ENCODE measurements at regions not wholly inside any gene's neighbourhood (a gene's known extent, or its start where the extent isn't known, plus 50 kb on each side); places are given as distances from the start of the nearest gene placed in this dataset.

GRCh38 chr5:114981111-114981510 is 188.6 kb downstream of the TRIM36 start:
- DNase-seq, result no peak
- TF ChIP-seq, protein P1, sequence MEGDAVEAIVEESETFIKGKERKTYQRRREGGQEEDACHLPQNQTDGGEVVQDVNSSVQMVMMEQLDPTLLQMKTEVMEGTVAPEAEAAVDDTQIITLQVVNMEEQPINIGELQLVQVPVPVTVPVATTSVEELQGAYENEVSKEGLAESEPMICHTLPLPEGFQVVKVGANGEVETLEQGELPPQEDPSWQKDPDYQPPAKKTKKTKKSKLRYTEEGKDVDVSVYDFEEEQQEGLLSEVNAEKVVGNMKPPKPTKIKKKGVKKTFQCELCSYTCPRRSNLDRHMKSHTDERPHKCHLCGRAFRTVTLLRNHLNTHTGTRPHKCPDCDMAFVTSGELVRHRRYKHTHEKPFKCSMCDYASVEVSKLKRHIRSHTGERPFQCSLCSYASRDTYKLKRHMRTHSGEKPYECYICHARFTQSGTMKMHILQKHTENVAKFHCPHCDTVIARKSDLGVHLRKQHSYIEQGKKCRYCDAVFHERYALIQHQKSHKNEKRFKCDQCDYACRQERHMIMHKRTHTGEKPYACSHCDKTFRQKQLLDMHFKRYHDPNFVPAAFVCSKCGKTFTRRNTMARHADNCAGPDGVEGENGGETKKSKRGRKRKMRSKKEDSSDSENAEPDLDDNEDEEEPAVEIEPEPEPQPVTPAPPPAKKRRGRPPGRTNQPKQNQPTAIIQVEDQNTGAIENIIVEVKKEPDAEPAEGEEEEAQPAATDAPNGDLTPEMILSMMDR (IDR thresholded peaks at IDR 0.05), result no peak
- intact Hi-C loops (cut with DNase I; ENCODE audit: low total_unique reads), result no loop called here

DNA sequence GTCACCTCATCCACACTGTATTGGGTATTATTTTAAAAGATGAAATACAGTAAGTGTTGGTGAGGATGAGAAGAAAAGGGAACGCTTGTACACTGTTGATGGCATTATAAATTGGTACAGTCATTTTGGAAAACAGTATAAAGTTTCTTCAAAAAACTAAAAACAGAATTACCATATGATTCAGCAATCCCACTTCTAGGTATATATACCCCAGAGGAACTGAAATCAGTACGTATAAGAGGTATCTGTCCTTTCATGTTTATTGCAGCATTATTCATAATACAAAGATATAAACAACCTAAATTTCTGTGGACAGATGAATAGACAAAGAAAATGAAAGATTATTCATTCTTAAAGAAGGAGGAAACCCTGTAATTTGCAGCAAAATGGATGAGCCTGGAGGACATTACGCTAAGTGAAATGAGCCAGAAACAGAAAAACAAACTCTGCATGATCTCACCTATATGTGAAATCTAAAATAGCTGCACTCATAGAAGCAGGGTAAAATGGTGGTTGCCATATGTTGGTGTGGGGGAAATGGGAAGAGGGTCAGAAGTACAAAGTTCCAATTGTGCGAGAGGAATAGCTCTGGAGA is 191.6 kb downstream of the TRIM36 start:
- Histone ChIP-seq H3K27ac (no peak overlapping the region), H3K27me3 (no peaks in the 10 kb centered on the region), H3K4me3 (no peak overlapping the region), H3K36me3 (no peaks in the 10 kb centered on the region), H3K9me3 (no peaks in the 10 kb centered on the region), H3K4me1 (no peaks in the 10 kb centered on the region)
- DNase-seq, result no peak
- TF ChIP-seq, protein P1 (IDR thresholded peaks at IDR 0.05), result no peak
- intact Hi-C loops (cut with DNase I; ENCODE audit: low total_unique reads), result no loop called here

More at GRCh38 chr5:114981111-114981510, 188.6 kb downstream of the TRIM36 start:
- Histone ChIP-seq H3K9me3 (no peaks in the 10 kb centered on the region), H3K27ac (no peak overlapping the region), H3K4me1 (no peaks in the 10 kb centered on the region), H3K27me3 (no peaks in the 10 kb centered on the region), H3K4me3 (no peak overlapping the region), H3K36me3 (no peaks in the 10 kb centered on the region)

DNA sequence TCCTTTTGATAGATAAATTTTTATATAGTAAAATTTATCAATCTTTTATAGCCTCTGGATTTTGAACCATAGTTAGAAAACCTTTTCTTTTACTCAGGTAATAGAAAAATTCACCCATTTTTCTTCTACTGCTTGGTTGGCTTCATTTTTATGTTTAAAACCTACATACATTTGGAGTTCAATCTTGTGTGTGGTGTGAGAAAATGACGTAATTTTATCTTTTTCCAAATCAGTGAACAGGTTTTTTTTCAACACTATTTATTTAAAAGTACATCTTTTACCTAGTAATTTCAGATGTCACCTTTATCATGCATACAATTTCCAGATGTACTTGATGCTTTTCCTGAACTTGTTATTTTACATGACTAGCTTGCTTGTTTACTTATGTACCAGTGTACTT is 200.2 kb downstream of the TRIM36 start:
- Histone ChIP-seq H3K4me1 (no peaks in the 10 kb centered on the region), H3K4me3 (no peak overlapping the region), H3K9me3 (peaks cover 0 to under 1% (median 0%) of the 10 kb centered on the region in 3 donors), H3K27ac (no peak overlapping the region), H3K27me3 (no peaks in the 10 kb centered on the region), H3K36me3 (no peaks in the 10 kb centered on the region)
- intact Hi-C loops (cut with DNase I; ENCODE audit: low total_unique reads), result no loop called here
- DNase-seq, result no peak
- TF ChIP-seq, protein P1 (IDR thresholded peaks at IDR 0.05), result no peak

- H3K27ac ChIP-seq, result no peak overlapping the region
- DNase-seq, result no peak
These were observed 212.3 kb downstream of the TRIM36 start for GRCh38 chr5:114957384-114957783.

GRCh38 chr5:114953565-114953964 is 216.1 kb downstream of the TRIM36 start:
- no peaks in the 10 kb centered on the region for H3K27me3 ChIP-seq
- DNase-seq, result no peak
- H3K9me3 ChIP-seq, result no peaks in the 10 kb centered on the region
- no peaks in the 10 kb centered on the region for H3K36me3 ChIP-seq
- intact Hi-C loops (cut with DNase I; ENCODE audit: low total_unique reads), result no loop called here
- no peak overlapping the region for H3K4me3 ChIP-seq
- no peak overlapping the region for H3K27ac ChIP-seq
- H3K4me1 ChIP-seq, result no peaks in the 10 kb centered on the region
- TF ChIP-seq, protein P1 (IDR thresholded peaks at IDR 0.05), result no peak

More at GRCh38 chr5:114957384-114957783, 212.3 kb downstream of the TRIM36 start:
- no peaks in the 10 kb centered on the region for H3K27me3 ChIP-seq
- H3K4me3 ChIP-seq, result no peak overlapping the region
- H3K9me3 ChIP-seq, result no peaks in the 10 kb centered on the region
- intact Hi-C loops (cut with DNase I; ENCODE audit: low total_unique reads), result no loop called here
- H3K36me3 ChIP-seq, result no peaks in the 10 kb centered on the region
- TF ChIP-seq, protein P1 (IDR thresholded peaks at IDR 0.05), result no peak
- H3K4me1 ChIP-seq, result no peaks in the 10 kb centered on the region

DNA sequence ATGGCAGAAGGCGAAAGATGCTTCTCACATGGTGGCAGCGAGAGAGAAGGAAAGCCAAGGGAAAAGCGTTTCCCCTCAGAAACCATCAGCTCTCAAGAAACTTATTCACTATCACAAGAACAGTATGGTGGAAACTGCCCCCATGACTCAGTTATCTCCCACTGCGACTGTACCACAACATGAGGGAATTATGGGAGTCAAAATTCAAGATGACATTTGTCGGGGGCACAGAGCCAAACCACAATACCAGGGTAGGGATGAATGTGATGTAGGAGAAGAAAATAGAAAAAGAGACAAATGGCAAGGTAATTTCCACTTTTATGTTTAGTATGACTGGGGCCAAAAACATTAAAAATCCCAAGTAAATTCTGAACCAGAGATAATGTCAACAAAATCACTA is 216.8 kb downstream of the TRIM36 start:
- Histone ChIP-seq H3K9me3 (no peaks in the 10 kb centered on the region), H3K4me1 (no peaks in the 10 kb centered on the region), H3K36me3 (no peaks in the 10 kb centered on the region), H3K4me3 (no peak overlapping the region), H3K27me3 (no peaks in the 10 kb centered on the region), H3K27ac (no peak overlapping the region)
- no peak for DNase-seq
- intact Hi-C loops (cut with DNase I; ENCODE audit: low total_unique reads), result no loop called here
- TF ChIP-seq, protein P1 (IDR thresholded peaks at IDR 0.05), result no peak
